ENCODE measurements at regions not wholly inside any gene's neighbourhood (a gene's known extent, or its start where the extent isn't known, plus 50 kb on each side); places are given as distances from the start of the nearest gene placed in this dataset.

DNA sequence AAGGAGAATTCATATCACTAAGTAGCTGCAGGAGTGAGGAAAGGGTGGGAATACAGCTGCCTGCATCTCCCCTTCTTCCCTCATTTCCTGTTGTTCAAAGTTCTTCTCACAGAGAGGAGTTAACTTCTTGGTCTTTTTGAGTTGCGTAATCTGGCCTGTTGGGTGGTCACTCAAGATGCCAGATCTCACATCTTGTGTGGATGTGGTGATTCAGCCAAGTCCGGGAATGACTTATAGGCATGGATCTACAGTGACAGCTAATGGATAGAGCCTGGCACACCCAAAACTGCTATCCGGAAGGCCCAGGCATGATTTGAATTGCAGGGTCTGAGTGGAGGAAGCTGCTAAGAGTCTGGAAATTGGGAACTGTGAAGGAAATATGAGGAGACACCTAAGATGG is 100.2 kb upstream of the SLC35B3 start:
- Histone ChIP-seq H3K27me3 (no peaks in the 10 kb centered on the region), H3K4me3 (no peak overlapping the region), H3K4me1 (no peaks in the 10 kb centered on the region), H3K9me3 (peaks cover 0 to 15% of the 10 kb centered on the region in 2 donors), H3K27ac (no peak overlapping the region), H3K36me3 (no peaks in the 10 kb centered on the region)
- no peak for DNase-seq (ENCODE audit: low spot score)
- TF ChIP-seq, protein P1, sequence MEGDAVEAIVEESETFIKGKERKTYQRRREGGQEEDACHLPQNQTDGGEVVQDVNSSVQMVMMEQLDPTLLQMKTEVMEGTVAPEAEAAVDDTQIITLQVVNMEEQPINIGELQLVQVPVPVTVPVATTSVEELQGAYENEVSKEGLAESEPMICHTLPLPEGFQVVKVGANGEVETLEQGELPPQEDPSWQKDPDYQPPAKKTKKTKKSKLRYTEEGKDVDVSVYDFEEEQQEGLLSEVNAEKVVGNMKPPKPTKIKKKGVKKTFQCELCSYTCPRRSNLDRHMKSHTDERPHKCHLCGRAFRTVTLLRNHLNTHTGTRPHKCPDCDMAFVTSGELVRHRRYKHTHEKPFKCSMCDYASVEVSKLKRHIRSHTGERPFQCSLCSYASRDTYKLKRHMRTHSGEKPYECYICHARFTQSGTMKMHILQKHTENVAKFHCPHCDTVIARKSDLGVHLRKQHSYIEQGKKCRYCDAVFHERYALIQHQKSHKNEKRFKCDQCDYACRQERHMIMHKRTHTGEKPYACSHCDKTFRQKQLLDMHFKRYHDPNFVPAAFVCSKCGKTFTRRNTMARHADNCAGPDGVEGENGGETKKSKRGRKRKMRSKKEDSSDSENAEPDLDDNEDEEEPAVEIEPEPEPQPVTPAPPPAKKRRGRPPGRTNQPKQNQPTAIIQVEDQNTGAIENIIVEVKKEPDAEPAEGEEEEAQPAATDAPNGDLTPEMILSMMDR (IDR thresholded peaks at IDR 0.05), result no peak

DNA sequence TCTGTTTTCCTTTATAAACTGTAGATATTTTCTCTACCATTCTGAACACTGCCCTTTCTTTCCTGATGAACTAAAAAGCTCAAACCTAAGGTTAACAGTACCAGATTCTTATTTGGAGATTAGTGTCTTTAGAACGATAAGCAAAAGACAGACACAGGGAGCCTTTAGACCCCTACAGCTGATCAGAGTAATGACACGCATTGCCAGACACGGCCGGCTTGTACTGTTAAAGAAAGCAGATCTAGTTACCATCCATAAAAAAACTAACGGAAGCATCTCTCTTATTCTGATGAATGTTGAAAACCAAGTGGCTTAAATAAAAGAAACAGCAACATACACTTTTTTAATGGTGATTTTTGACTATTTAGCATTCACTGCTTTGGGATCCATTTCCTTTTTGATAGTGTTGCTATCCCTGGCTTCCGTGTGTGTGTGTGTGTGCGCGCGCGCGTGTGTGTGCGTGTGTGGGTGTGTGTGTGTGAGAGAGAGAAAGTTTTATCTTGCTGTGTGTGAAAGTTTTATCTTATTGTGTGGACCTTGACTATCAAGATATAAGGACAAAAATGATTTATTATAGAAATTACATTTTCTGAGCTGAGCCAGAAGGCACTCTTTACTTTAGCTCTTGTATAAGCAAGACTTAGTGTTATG is 95.6 kb upstream of the SLC35B3 start:
- Histone ChIP-seq H3K4me1 (no peaks in the 10 kb centered on the region), H3K27me3 (no peaks in the 10 kb centered on the region), H3K9me3 (no peaks in the 10 kb centered on the region), H3K27ac (no peak overlapping the region), H3K36me3 (no peaks in the 10 kb centered on the region), H3K4me3 (no peak overlapping the region)
- TF ChIP-seq, protein P1 (IDR thresholded peaks at IDR 0.05), result no peak
- DNase-seq (ENCODE audit: low spot score), result no peak

DNA sequence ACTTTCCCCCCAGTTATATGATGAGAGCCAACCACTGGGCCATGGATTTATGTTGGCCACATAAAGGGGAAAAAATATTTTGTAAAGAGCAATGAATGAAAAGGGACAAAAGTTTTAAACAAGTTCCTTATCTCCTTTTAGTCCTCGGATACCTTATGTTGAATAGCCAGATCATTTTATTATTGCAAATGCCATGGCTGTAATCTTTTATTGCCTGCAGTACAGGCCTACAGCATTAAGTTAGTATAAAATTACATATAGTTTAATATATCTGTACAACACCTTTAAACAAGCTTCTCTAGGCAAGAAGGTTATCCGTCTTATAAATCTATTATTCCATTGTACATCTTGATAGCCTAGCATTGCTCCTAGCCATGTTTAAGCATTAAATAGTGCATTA is 93.9 kb upstream of the SLC35B3 start:
- H3K36me3 ChIP-seq, result no peaks in the 10 kb centered on the region
- TF ChIP-seq, protein P1 (IDR thresholded peaks at IDR 0.05), result no peak
- no peak overlapping the region for H3K27ac ChIP-seq
- no peaks in the 10 kb centered on the region for H3K27me3 ChIP-seq
- DNase-seq (ENCODE audit: low spot score), result no peak
- H3K9me3 ChIP-seq, result no peaks in the 10 kb centered on the region
- no peaks in the 10 kb centered on the region for H3K4me1 ChIP-seq
- no peak overlapping the region for H3K4me3 ChIP-seq

DNA sequence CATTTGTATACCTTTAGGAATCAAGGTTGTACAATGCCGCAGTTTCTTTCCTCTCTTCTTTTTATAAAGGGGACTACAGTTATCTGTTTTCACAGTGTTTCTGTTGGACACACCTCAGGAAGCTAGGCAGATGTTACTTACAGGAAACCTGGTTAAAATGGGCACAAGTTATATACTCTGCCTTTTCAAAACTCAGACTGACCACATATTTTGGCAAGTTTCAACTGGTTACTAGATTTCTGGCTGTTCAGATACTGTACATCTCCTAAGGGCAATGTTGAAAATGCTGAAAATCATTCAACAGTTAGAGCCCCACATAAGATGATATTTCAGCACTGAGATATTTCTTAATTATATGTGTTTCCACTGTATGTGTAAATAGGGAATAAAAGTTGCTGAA is 92.5 kb upstream of the SLC35B3 start:
- H3K36me3 ChIP-seq, result no peaks in the 10 kb centered on the region

DNA sequence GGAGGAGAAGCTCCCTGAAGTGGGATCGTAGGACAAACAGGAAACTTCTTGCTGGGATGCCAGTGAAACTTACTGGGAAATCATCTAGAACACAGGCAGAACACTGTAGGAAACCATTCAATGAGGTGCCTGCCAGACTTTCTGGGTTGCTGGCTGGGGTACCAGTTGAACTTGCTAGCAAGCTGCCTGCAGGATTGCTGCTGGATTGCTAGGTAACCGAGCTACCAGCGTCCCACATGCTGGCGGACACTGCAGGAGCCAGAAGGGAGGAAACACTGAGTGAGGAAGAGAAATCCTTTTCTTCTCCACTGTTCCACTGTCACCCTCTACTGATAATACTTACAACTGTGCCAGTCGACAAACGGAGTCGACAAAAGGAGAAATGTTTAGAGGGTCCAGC is 91.3 kb upstream of the SLC35B3 start:
- Histone ChIP-seq H3K27me3 (no peaks in the 10 kb centered on the region), H3K4me1 (no peaks in the 10 kb centered on the region), H3K9me3 (peaks cover 0 to 14% of the 10 kb centered on the region in 2 donors), H3K36me3 (no peaks in the 10 kb centered on the region), H3K27ac (no peak overlapping the region), H3K4me3 (no peak overlapping the region)
- TF ChIP-seq, protein P1 (IDR thresholded peaks at IDR 0.05), result no peak
- no peak for DNase-seq (ENCODE audit: low spot score)

More for the DNA sequence above, 92.5 kb upstream of the SLC35B3 start:
- no peaks in the 10 kb centered on the region for H3K27me3 ChIP-seq
- DNase-seq (ENCODE audit: low spot score), result no peak
- no peak overlapping the region for H3K4me3 ChIP-seq
- no peaks in the 10 kb centered on the region for H3K4me1 ChIP-seq
- no peak overlapping the region for H3K27ac ChIP-seq
- TF ChIP-seq, protein P1 (IDR thresholded peaks at IDR 0.05), result no peak
- peaks cover 0 to 2% of the 10 kb centered on the region in 2 donors for H3K9me3 ChIP-seq

DNA sequence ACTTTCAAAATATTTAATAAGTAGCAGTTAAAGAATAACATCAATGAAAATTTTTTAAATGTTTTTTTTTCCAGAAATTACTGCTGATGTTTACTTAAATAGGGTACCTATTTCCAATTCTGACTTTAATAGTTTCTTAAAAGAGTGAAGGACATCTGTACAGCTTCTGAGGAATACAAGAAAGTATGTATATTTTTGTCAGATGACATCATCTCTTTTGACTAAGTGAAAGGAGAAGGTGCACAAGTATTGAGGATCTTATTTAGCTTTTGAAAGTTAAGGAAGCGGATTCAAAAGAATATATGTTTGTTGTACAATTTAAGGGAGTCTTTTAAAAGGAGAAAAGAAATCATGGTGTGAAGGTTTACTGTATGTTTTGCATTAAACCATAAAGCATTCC is 90.0 kb upstream of the SLC35B3 start:
- H3K27me3 ChIP-seq, result no peaks in the 10 kb centered on the region
- no peaks in the 10 kb centered on the region for H3K36me3 ChIP-seq
- DNase-seq (ENCODE audit: low spot score), result no peak
- TF ChIP-seq, protein P1 (IDR thresholded peaks at IDR 0.05), result no peak
- H3K4me1 ChIP-seq, result no peaks in the 10 kb centered on the region
- no peak overlapping the region for H3K4me3 ChIP-seq
- H3K27ac ChIP-seq, result no peak overlapping the region
- peaks cover 0 to 18% of the 10 kb centered on the region in 2 donors for H3K9me3 ChIP-seq
